GM12872 (cell line): ENCODE measurements at regions not wholly inside any gene's neighbourhood (a gene's known extent, or its start where the extent isn't known, plus 50 kb on each side); places are given as distances from the start of the nearest gene placed in this dataset.

Experiments
- TF ChIP-seq, protein P1 (sequence below): IDR thresholded peaks from 3 replicates; pipeline ENCODE4 v1.5.1; 2011; ENCODE audit warnings: low read depth, mild to moderate bottlenecking, low read length, moderate library complexity; ENCODE audit not compliant: insufficient read depth

DNA sequence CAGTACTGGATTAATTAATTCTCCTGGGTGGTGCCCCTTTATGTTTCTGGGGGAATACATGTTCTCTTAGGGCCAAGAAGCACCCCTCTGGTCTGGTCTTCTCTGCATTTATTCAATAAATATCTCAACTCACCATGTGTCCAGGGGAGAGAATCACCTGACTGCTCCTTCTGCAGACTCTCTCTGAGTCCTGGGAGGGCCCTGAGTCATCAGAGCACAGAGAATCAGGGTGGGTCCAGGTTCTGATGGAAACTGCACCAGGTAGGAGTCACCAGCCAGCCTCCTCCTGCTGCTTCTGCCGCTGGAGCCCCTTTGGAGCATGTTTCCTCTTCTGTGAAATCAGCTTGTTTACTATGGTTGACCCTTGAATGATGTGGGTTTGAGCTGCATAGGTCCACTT is 107.7 kb upstream of the PLET1 start:
- TF ChIP-seq, protein P1, sequence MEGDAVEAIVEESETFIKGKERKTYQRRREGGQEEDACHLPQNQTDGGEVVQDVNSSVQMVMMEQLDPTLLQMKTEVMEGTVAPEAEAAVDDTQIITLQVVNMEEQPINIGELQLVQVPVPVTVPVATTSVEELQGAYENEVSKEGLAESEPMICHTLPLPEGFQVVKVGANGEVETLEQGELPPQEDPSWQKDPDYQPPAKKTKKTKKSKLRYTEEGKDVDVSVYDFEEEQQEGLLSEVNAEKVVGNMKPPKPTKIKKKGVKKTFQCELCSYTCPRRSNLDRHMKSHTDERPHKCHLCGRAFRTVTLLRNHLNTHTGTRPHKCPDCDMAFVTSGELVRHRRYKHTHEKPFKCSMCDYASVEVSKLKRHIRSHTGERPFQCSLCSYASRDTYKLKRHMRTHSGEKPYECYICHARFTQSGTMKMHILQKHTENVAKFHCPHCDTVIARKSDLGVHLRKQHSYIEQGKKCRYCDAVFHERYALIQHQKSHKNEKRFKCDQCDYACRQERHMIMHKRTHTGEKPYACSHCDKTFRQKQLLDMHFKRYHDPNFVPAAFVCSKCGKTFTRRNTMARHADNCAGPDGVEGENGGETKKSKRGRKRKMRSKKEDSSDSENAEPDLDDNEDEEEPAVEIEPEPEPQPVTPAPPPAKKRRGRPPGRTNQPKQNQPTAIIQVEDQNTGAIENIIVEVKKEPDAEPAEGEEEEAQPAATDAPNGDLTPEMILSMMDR = no peak

DNA sequence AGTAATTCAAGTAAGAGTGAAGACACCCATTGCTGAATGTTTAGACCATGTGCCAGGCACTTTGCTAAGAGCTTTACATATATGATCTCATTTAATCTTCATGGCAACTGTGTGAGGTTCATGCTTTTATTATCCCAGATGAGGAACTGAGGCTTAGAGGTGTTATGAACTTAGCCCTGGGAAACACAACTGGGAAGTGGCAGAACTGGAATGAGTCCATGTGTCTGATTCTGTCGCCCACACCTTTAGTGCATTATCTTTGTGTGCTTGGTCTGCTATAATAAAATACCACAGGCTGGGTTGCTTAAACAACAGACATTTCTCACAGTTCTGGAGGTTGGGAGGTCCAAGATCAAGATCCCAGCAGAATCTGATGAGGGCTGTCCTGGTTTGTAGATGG is 108.7 kb upstream of the PLET1 start:
- TF ChIP-seq, protein P1 = no peak

DNA sequence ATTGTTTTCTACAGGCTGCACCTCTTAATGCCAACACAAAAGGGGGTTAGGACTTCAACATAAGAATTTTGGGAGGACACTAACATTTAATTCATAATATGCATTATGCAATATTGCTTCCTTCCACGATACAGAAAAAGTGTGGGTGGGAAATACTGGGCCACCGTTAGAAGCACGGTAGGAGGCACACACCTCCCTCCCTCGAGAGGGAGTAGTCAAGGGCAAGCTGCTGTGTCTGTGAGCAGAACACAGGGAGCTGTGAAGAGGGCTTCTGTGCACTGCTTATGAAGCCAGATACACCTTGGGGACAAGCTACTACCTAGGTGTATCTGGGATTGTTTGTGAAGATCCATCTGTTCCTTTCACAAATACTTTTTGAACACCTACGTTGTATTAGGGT is 109.3 kb upstream of the PLET1 start:
- TF ChIP-seq, protein P1 = no peak

DNA sequence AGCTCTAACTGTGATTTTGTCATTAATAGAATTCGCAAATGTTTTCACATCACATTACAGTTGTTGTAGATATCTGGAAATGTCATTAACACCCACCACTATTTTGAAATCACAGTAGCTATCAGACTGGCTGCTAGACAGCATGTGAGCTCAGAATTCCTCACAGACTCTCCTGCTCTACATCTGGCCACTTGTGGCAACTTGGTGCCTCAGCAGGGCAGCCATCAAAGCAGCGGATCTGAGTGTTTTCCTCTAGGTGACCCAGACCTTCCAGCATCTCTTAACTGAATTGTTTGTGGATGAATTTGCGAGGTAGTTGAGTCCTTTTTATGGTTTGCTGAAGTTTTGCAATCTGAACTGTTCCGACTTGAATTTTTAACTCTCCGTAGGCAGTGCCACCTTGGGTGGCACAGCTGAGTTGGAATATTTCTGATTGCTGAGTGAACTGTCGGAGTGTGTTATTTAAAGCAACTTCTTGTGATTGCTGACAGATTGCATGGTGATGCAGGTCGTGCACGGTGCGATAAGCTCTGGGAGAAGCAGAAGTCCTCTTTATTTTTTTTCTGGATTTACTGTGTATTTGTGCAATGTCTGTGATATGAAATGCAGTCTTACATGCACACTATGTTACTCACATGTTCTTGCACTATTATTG is 114.0 kb upstream of the PLET1 start:
- TF ChIP-seq, protein P1 = no peak

DNA sequence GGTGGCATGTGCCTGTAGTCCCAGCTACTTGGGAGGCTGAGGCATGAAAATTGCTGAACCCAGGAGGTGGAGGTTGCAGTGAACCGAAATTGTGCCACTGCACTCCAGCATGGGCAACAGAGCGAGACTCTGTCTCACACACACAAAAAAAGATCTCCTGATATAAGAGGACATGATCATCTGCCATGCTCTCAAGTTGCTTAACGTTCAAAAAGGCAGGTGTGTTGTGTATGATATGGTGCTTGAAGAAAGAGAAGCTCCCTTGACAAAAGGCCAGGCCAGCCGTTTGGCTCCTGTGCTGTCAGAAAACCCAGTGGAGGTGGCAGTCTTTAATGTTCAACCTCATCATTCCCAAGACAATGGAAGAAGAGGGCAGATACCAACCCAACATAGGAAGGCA is 117.3 kb upstream of the PLET1 start:
- TF ChIP-seq, protein P1 = no peak

DNA sequence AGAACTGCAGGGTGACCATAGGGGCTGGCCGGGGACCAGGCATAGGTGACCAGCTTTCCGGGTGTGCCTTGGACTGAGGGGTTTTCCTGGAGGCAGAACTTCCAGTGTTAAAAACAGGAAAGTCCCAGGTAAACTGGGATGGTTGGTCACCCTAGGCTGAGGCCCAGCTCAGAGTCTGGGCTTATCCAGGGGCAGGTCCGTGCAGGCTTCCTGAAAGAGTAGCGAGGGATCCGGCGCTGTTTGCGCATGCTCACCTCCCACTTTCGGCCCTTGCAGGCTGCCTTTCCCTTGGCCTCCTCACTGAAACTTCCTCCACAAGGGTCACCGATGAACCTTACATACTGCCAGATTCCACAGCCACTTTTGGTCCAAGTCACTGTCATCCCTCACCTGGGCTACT is 119.8 kb upstream of the PLET1 start:
- TF ChIP-seq, protein P1 = no peak

DNA sequence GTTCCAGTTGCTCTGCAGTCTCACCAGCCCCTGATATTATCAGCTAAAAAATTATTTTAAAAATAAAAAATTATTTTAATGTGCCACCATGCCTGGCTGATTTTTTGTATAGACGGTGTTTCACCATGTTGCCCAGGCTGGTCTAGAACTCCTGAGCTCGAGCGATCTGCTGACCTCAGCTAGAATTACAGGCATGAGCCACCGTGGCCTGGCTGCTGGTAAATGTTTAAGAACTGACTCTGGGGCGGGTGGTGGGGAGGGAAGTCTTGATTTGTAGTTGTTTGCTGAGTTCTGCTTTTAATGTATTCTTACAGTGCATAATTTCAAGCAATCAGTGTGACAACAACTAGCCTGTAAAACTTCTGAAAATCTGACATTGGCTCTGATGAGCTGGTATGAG is 120.9 kb upstream of the PLET1 start:
- TF ChIP-seq, protein P1 = no peak
